ENCODE measurements at regions not wholly inside any gene's neighbourhood (a gene's known extent, or its start where the extent isn't known, plus 50 kb on each side); places are given as distances from the start of the nearest gene placed in this dataset.

- no peak for DNase-seq
- Histone ChIP-seq H3K9ac (ENCODE audit: low read length in 3 of 3) (no peak overlapping the region), H3K9me3 (ENCODE audit: control insufficient read depth in 2 of 3, insufficient read depth in 1 of 3, low read length in 3 of 3) (no peaks in the 10 kb centered on the region), H3K27me3 (ENCODE audit: control insufficient read depth, insufficient read depth, low read length) (no peaks in the 10 kb centered on the region), H3K4me3 (ENCODE audit: low read length in 3 of 3) (no peak overlapping the region), H3K4me1 (ENCODE audit: control insufficient read depth in 2 of 3, insufficient read depth in 2 of 3, low read depth in 1 of 3, low read length in 3 of 3) (no peaks in the 10 kb centered on the region), H3K36me3 (ENCODE audit: control insufficient read depth in 2 of 3, insufficient read depth in 3 of 3, low read length in 3 of 3) (no peaks in the 10 kb centered on the region), H3K27ac (ENCODE audit: low read depth in 2 of 2, low read length in 2 of 2) (no peak overlapping the region)
- intact Hi-C loops (cut with DNase I): no loop called here
- TF ChIP-seq, protein P1, sequence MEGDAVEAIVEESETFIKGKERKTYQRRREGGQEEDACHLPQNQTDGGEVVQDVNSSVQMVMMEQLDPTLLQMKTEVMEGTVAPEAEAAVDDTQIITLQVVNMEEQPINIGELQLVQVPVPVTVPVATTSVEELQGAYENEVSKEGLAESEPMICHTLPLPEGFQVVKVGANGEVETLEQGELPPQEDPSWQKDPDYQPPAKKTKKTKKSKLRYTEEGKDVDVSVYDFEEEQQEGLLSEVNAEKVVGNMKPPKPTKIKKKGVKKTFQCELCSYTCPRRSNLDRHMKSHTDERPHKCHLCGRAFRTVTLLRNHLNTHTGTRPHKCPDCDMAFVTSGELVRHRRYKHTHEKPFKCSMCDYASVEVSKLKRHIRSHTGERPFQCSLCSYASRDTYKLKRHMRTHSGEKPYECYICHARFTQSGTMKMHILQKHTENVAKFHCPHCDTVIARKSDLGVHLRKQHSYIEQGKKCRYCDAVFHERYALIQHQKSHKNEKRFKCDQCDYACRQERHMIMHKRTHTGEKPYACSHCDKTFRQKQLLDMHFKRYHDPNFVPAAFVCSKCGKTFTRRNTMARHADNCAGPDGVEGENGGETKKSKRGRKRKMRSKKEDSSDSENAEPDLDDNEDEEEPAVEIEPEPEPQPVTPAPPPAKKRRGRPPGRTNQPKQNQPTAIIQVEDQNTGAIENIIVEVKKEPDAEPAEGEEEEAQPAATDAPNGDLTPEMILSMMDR (IDR thresholded peaks at IDR 0.05; ENCODE audit: borderline replicate concordance, extremely low read depth, insufficient read depth): no peak
- FAIRE-seq: no peak
These were observed 64.9 kb upstream of the TAS2R16 start for GRCh38 chr7:123060446-123060845.

GRCh38 chr7:123057911-123058310, 62.4 kb upstream of the TAS2R16 start:
- intact Hi-C loops (cut with DNase I): no loop called here
- Histone ChIP-seq H3K4me1 (ENCODE audit: control insufficient read depth in 2 of 3, insufficient read depth in 2 of 3, low read depth in 1 of 3, low read length in 3 of 3) (no peaks in the 10 kb centered on the region), H3K9ac (ENCODE audit: low read length in 3 of 3) (no peak overlapping the region), H3K36me3 (ENCODE audit: control insufficient read depth in 2 of 3, insufficient read depth in 3 of 3, low read length in 3 of 3) (no peaks in the 10 kb centered on the region), H3K4me3 (ENCODE audit: low read length in 3 of 3) (no peak overlapping the region), H3K9me3 (ENCODE audit: control insufficient read depth in 2 of 3, insufficient read depth in 1 of 3, low read length in 3 of 3) (no peaks in the 10 kb centered on the region), H3K27ac (ENCODE audit: low read depth in 2 of 2, low read length in 2 of 2) (no peak overlapping the region), H3K27me3 (ENCODE audit: control insufficient read depth, insufficient read depth, low read length) (no peaks in the 10 kb centered on the region)
- FAIRE-seq (no peak), DNase-seq (no peak)
- TF ChIP-seq, protein P1 (IDR thresholded peaks at IDR 0.05; ENCODE audit: borderline replicate concordance, extremely low read depth, insufficient read depth): no peak

DNA sequence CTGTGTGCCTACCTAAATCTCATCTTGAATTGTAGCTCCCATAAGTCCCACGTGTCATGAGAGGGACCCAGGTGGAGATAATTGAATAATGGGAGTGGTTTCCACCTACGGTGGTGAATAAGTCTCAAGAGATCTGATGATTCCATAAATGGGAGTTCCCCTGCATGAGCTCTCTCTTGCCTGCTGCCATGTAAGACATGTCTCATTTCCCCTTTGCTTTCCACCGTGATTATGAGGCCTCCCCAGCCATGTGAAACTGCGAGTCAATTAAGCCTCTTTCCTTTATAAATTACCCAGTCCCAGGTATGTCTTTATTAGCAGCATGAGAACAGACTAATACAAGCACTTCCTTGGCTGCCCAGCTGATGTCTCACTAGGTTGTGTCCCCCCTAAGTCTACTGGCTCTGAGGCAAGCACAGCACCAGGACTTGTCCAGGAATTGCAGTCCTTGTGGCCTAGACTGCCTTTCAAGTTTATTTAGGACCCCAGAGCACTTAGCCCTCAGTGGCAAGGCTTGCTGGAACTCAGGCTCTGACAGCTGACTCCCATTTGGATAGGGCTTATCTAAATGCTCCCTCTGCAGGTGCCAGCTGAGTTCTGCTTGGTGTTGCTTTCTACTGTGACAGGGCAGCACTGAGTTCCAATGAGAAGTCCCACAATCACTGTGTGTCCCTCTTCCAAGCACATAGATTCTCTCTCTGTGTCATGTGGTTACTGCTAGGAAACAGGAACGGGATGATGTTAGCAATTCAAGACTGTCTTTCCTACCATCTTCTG, 59.0 kb upstream of the TAS2R16 start:
- no peaks in the 10 kb centered on the region for H3K9me3 ChIP-seq (ENCODE audit: control insufficient read depth in 2 of 3, insufficient read depth in 1 of 3, low read length in 3 of 3)
- H3K9ac ChIP-seq (ENCODE audit: low read length in 3 of 3): no peak overlapping the region
- DNase-seq: peak in 1 of 5 donors; percentile 6
- intact Hi-C loops (cut with DNase I): no loop called here
- H3K27ac ChIP-seq (ENCODE audit: low read depth in 2 of 2, low read length in 2 of 2): no peak overlapping the region
- no peak for FAIRE-seq
- no peaks in the 10 kb centered on the region for H3K4me1 ChIP-seq (ENCODE audit: control insufficient read depth in 2 of 3, insufficient read depth in 2 of 3, low read depth in 1 of 3, low read length in 3 of 3)
- TF ChIP-seq, protein P1 (IDR thresholded peaks at IDR 0.05; ENCODE audit: borderline replicate concordance, extremely low read depth, insufficient read depth): no peak
- no peaks in the 10 kb centered on the region for H3K27me3 ChIP-seq (ENCODE audit: control insufficient read depth, insufficient read depth, low read length)
- no peak overlapping the region for H3K4me3 ChIP-seq (ENCODE audit: low read length in 3 of 3)
- H3K36me3 ChIP-seq (ENCODE audit: control insufficient read depth in 2 of 3, insufficient read depth in 3 of 3, low read length in 3 of 3): no peaks in the 10 kb centered on the region

All from kidney (tissue), 13 donors.